ENCODE measurements at regions not wholly inside any gene's neighbourhood (a gene's known extent, or its start where the extent isn't known, plus 50 kb on each side); places are given as distances from the start of the nearest gene placed in this dataset.

DNA sequence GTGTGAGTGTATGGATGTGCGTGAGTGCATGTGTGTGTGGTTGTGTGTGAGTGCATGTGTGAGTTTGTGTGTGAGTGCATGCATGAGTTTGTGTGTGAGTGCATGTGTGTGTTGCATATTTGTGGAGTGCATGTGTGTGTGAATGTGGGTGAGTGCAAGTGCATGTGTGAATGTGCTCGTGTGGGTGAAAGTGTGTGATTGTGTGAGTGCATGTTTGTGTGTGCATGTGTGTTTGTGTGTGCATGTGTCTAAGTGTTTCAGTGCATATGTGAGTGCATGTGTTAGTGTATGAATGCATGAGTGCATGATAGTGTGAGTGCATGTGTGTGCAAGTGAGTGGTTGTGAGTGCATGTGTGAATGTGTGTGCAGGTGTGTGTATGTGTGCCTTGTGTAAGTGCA lies 343.4 kb upstream of the SALL3 start:
- DNase-seq: no peak

DNA sequence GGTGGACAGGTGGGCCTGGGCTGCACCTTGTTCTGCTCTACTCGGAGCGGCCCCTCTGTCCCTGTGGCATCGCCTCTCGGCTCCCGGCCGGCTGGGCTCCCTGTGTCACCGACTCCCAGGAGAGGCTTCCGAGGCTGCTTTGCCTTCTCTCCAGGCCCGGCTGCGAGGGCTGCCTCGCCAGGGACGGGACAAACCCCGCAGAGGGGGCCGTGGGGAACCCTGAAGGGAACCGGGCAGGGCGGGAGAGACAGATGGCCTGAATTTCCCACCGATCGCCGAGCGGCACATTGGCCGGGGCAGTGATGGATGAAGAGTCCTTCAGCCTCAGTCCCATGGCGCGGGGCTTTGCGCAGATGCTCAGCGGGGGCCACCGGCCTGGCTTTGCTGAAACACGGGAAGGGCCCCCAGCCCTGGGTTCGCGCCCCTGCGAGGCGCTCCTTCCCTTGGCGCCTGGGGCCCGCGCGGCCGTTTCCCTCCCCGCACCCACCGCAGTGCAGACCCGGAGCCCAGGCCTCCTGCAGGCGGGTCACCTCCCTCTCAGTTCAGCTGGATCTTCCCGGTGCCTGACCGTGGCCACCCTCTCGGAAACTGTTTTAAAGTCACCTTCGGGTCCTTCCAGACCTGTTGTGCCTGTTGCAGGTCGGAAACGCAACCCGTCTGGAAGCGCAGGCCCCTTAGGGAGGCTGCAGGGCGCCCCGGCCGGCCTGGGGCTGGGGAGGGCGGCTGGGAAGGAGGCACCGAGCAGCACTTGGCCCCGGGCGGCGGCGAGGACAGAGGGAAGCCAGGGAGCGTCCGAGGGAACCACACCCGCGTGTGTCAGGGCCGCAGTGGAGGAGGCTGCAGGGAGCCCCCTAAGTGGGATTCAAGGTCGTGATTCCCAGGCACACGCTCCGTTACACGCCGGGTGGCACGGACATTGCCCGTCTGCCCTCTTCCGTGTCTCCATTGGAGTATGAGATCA lies 341.9 kb upstream of the SALL3 start:
- no peak for DNase-seq

DNA sequence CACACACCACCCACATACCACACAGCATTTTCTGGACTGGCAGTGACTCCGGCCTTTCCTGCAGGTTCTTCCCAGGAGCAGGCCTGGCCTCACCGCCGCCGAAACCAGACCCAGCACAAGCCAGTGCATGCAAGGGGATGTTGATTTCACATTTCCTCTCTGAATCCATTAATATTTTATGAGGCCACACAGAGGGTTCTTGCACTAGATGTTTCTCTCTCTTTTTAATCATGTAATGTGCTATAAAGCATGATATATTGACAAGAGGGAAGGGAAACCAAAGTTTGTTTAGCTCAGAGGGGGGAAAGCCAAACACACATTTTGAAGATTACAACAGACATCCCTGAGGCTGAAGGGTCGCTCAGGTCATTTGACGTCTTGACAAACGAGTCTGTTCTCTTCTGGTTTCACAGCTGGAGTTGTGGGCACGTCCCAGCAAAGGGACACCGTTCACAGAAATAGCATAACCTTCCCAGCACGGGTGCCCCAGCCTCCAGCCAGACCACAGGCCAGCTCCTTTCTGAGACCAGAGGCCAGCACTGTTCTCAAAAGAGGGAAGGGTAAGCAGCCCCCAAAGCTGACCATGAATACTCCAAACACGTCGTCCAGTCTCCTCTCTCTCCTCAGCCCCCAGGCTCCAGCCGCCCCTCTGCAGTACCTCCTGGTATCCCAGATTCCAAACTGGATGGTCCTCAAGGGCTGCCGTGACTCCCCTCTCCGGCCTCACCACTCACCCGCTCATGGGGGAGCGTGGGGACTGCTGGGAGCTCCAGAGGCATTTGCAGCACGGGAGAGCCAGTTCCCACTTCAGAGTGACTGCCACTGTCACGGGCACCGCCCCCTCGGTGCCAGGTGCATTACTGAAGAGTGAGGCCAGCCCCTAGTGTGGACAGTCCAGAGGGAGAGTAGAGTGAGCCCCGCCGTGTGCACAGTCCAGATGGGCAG lies 340.3 kb upstream of the SALL3 start:
- no peak for DNase-seq

DNA sequence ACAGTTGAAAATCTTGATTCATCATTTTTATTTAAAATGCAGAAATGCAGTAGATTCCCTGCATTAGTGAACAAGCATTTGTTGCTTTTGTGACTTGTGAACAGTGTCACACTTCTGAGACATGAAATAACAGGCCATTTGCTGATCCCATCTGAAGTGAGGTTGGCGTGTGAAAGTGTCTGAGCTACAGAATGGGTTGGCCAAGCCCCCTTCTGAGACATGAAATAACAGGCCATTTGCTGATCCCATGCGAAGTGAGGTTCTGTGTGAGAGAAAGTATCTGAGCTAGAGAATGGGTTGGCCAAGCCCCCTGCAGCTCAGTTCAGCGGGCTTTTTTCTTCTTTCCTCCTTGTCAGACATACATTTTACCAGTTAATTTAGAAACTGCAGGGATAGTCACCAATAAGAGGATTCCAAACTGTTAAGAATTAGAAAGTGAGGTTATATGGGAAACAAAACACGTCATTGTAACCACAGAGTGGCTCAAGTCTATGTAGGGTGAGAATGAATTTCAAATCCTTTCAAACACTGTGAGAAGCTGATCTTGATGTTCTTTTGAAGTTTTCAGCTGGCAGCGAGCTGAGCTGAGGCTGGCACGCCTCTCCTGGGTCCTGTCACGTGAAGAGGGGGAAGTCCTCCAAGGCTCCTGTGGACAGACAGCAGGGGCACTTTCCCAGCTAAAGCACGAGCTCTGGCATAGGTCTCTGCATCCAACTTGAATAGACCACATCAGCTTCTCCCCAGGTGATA lies 339.2 kb upstream of the SALL3 start:
- DNase-seq: no peak

DNA sequence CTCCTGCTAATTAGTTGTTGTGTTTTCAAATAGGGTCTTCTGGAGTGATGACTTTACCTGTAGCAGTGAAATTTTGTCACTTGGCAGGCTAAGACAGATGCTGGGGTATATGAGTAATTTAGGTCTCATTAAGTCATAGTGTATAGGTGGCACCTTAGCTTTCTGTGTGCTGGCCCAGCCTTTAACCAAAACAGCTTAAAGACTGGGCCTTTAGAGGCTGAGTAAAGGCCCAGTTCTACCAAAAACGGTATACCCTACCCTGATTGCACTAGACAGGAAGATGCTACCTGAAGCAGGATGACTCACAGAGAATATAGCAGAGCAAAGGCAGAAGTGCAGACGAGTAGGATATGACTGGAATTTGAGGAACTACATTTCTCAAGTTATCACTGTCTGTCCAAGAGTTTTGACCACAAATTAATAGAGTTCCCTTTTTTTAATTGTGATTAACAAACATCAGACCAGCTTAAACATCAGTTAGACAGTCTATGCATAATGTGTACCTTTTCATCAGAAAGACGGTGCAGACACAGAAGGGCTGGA lies 337.9 kb upstream of the SALL3 start:
- DNase-seq: no peak

DNA sequence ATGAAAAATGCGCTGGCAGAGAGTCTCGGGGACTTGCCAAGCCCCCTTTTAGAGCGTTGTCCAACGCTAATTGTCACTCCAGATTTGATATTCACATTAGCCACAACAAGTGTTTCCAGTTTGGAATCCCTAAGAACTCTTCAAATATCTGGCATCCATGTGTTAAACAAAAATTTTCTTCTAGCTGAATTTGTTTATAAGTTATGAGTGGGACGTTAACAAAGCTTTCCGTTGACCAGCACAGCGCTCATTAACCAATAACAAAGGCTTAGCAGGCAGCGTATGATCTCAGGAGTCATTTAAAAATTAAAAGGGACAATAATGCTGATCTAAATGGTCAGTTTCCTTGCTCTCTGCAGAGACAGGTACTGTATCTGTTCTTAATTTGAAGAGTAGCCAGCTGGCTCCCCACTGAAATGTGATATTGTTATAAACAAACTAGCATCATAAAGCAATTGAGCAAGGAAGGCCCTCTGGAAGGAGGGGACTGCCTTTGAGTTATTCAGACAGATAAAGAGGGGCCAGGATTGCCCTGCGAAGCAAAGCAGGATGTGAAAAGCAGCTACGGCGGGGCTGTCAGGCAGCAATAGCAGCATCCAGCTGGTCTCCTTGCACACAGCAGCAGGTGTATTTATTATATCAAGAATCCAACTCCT lies 337.2 kb upstream of the SALL3 start:
- no peak for DNase-seq

DNA sequence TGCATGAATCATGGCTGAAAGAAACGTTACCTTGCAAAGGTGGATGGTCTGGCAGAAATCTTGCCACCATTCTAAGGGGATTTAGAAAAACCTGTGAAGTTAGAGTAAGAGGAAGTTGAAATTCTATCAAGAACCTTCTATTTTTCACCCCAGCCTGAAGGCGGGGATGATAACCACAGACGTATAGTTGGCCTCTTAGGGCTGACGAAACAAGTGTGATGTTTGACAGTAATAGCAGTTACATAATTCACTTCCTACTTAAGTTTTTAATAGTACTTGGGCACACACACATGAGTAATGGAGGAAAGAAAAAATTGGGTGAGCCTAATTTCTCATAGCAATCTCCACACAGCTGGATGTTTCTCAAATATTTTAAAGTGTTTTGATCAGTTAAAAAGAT lies 336.6 kb upstream of the SALL3 start:
- DNase-seq: no peak

DNA sequence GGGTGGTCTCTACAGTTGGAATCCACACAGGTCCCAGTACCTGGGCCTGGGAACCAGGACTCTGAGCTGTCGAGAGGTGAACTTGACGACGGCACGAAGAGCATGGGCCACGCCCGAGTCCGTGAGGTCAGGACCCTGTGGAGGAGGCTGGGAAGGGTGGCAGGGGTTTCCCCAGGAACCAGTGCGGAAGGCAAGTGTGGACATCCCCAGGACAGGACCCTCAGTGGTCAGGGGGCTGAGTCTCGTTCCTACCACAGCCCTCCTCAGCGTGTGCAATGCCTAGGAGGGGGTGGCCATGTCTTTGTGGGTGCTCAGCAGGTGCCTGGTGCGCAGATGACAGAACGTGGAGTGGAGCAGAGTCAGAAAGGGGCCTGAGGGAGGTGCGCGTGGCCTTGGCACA lies 335.6 kb upstream of the SALL3 start:
- DNase-seq: no peak

DNA sequence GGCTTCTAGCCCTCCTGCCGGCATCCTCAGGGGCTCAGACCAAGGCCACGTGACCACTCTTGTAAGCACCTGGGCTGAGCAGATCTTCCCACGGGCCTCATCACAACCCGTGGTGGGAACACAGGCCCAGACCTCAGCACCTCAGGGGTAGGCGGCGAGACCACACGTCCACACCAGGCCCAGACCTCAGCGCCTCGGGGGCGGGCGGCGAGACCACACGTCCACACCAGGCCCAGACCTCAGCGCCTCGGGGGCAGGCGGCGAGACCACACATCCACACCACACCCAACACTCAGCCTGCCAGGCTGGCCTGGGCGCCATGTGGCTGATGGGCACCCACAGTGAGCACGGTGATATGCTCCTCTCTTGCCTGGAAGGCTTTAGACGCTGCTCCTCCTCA lies 334.4 kb upstream of the SALL3 start:
- DNase-seq: no peak

DNA sequence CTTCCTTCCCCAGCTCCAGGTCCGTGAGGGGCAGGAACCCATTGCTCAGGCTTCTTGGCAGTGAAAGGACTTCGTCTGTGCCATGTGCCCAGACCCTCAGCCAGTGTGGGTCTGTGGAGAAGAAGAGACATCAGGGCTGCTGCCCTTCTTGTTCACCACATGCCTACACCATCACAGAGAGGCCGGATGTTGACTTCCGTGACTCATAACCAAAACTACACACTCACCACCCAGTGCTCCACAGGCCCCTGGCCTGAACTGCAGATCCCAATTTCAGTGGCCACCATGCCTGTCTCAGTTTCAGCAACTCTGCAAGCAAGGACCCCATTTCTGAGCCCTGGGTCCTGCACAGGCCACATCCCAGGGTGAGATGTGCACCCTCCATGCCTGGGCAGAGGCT lies 332.6 kb upstream of the SALL3 start:
- no peak for DNase-seq

DNA sequence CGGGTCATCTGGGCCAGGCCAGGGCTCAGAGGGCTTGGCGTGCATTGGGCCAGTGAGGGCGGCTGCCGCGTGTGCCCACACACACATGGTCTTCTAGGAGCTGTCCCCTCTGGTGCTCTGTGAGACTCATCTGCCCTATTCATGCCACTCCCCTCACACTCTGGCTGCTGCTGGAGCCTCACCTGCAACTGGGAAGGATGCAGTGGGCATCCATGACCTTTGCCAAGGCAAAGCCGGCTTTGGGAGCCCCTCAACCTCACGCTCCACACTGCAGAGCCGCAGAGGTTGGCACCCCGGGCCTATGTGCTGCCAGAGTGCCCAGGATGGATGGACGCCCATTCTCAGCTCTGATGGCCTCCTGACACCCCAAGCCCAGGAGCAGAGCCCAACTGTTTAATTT lies 330.2 kb upstream of the SALL3 start:
- DNase-seq: no peak

DNA sequence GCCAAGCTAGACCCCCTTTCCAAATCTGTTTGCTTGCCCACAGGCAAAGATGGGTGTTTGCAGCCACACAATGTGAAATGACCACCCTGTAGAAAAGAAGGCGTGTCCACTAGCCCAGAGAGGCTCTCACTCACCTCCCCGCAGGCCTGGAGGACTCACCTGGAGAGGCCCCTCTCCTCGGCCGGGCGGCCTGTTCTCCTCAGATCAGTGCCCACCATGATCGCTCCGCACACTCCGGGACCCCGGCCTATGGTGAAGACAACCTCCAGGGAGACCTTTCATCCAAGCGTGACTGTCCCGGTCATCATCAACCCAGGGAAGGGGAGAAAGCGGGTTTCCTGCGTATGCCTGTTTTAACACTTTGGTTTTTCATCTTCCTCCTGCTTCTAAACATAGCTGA lies 328.7 kb upstream of the SALL3 start:
- DNase-seq: no peak

DNA sequence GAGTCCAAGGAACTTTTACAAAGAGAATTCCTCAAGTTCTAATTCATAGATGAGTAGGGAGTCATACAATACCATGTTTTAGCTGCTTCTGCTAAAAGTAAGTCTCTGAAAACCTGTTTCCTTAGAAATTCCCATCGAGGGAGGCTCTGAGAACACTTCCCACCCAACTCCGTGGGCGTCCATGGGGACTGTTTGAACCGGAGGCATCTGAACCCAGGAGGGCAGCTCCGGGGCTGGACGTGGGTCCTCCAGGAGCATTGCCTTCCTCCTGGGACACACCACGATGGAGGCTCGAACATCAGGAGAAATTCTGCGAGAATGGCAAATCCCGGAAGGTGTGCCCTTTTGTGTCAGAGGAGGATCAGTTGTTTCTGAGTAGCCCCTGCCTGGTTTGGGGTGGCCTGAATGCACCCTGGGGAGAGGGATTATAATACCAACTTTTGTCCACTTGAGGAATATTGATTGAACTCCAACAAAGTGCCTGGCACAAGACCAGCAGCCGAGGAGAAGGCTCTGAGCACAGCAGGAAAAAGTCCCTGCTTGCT lies 327.5 kb upstream of the SALL3 start:
- no peak for DNase-seq

DNA sequence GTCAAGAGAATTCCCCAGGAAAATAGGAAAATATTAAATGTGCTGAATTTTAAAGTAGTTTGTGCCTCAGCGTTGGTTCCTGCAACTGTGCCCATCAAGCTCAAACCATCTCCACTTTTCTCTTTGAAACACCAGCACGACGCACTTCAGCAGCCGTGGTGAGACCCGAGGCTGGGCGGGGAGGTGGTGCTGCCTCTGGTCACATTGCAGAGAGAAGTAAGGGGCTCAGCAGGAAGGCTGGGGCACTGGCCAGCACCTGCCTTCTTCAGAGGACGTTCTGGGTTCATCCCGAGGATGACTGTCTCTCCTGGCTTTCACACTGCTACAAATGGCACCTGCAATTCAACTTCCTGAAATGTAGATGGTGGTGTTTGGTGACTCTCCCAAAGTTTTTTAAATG lies 323.7 kb upstream of the SALL3 start:
- DNase-seq: no peak

DNA sequence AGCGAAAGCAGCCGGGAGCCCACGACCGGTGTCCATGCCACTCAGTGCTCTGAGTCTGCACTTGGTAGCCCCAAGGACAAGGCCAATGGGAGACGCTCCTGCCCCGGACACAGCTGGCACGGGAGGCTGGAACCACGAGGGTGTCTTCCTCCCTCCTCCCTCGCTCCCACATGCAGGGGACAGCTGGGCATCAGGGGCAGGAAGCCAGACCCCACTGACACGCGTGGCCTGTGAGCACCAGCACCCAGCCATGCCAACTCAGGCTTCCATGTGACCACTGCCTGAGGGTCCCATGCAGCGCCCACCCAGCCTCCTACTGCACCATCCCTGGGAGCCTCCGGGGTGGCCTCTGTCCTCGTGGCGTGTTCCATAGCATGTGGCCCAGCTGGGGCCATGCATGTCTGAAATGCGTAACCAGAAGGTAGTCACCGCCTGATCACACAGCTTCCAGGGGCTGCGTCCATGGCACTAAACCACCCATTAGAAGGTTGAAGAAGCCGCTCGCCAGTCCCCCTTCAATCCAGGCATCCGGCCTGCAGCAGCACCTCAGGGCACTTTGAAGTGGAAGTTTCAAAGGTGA lies 323.2 kb upstream of the SALL3 start:
- DNase-seq: no peak

DNA sequence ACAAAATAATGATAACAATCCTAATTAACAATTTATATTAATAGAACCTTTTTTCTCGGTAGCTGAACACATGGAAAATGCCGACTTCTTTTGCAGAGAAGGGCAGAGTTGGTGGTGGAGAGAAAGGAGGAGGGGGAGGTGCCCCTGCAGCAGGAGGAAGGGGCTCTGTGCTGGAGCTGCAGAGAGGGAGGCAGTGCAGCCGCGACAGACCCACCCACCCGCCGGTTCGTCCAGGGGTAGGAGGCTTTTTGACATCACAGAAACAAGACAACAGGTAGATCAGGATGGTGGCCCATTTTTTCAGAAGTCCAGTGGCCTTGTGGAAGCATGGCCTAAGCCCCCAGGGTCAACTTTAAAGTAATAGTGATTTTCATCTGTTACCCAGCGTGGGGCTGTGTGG lies 321.1 kb upstream of the SALL3 start:
- no peak for DNase-seq

DNA sequence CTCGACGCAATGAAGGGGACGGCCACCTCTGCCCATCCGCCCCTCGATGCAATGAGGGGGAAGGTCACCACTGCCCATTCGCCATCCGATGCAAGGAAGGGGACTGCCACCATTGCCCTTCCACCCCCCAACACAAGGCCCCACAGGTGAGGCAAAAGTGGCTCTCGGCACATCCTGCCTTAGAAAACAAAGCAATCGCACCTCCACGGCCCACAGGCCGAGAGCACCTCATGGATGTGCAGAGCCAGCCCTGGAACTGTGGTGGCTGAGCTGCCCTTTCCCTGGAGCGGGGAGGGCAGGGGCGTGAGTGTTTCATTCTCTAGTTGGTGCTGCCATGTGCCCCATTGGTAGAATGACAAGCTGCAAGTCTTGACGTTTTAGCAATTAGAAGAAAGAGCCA lies 320.6 kb upstream of the SALL3 start:
- DNase-seq: no peak

DNA sequence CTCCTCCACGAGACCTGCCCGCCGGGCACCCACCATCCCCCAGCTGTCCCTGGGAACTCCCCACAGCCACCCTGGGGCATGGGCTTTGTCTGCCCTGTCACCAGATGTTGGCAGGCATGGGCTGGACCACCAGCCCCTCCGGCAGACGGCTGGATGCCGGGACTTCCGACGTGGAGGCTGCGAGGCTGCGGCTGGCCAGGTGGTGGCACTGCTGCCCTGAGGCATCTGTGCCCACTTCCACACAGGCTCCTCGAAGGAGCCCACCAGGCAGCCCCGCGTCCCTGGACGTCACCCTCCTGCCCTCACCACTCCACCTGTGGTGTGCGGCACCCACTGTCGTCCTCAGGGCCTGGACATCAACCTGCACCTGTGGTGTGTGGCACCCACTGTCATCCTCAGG lies 319.9 kb upstream of the SALL3 start:
- DNase-seq: no peak

DNA sequence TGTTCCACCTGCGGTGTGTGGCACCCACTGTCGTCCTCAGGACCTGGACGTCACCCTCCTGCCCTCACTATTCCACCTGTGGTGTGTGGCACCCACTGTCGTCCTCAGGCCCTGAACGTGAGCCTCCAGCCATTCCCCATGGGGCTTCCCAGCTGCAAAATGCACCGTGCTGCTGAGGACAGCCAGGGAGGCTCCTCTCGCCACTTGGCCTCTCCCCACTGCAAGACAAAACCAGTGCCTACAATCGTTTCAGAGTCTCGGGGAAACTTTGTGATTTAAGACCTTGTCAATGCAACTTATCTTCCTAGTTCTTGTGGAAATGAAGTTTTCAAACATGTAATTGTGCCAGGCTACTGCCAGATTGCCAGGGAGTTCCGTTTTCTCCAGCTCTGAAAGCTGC lies 319.3 kb upstream of the SALL3 start:
- no peak for DNase-seq

DNA sequence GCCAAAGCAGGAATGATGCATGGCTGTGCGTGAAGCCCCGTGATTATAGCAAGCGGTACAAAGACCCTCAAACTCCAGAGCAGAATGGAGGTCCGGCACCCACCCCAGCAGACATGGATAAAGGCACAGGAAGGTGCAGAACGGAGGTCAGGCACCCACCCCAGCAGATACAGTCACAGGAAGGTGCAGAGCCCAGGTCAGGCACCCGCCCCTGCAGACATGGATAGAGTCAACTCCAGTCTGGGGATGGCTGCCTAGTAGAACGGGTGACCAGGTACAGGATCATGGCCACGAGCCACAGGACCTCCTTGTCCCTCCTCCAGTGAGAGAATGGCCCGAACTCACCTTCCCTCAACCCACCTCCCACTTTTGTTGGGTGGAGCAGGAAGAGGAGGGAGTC lies 318.3 kb upstream of the SALL3 start:
- no peak for DNase-seq

DNA sequence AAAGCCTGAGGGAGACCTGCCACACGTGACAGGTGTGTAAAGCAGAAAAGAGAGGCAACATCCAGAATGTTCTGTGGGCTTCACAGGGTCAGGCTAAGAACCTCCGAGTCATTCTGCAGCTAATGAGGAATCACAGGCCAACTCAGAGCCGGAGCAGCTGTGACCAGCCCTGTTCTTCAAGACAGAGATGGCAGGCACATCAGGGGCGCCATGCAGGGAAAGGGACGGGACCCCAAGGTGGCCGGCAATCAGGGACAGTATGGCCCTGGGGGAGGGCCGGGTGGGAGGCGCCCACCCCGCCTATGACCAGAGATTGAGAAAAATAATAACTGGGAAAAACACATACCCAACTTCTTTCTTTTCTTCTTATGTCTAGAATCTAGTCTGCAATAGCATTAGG lies 316.7 kb upstream of the SALL3 start:
- no peak for DNase-seq

All from skin of body (tissue), 1 donor.